HEK293 (cell line): ENCODE measurements at regions not wholly inside any gene's neighbourhood (a gene's known extent, or its start where the extent isn't known, plus 50 kb on each side); places are given as distances from the start of the nearest gene placed in this dataset.

ENCODE experiments used
- CTCF ChIA-PET: fragments of 350-600 bp; formaldehyde crosslinking; extraction: SDS; loops from one replicate; lab custom pipeline; 2021; ENCODE audit warnings: antibody characterized with exemption; lab: Yijun Ruan, JAX
- POLR2A ChIA-PET: fragments of 300-600 bp; formaldehyde crosslinking; extraction: SDS; loops from one replicate; lab custom pipeline; 2020; ENCODE audit warnings: antibody characterized with exemption, inconsistent platforms; lab: Yijun Ruan, JAX
- H3K27ac ChIP-seq: fragments of 200-500 bp; sonication (Bioruptor generic); 2 replicates; pipeline ENCODE4 v1.5.1; 2014; ENCODE audit warnings: low read depth, low read length, control low read depth, inconsistent platforms; ENCODE audit errors: extremely low read depth
- H3K36me3 ChIP-seq, 2 experiments: fragments of 200-500 bp in 1 of 2; sonication (Bioruptor generic) in 1 of 2; 1 replicate in 1 of 2; 2 replicates in 1 of 2; pipeline ENCODE4 v1.5.1; 2014 to 2017; ENCODE audit warnings: inconsistent platforms in 2 of 2, low read length in 2 of 2; ENCODE audit not compliant: control insufficient read depth in 2 of 2, insufficient read depth in 1 of 2
- H3K4me1 ChIP-seq: fragments of 200-500 bp; sonication (Bioruptor generic); 2 replicates; pipeline ENCODE4 v1.5.1; 2014; ENCODE audit warnings: mild to moderate bottlenecking, low read length, inconsistent platforms; ENCODE audit not compliant: control insufficient read depth, insufficient read depth
- H3K4me3 ChIP-seq: 2 replicates; pipeline ENCODE4 v1.5.1; 2011; ENCODE audit warnings: low read depth, mild to moderate bottlenecking, control low read depth, low read length, moderate library complexity
- H3K9me3 ChIP-seq: fragments of 200-500 bp; sonication (Bioruptor generic); 2 replicates; pipeline ENCODE4 v1.5.1; 2014; ENCODE audit warnings: low read depth, low read length, inconsistent platforms; ENCODE audit not compliant: control insufficient read depth, insufficient read depth
- TCF7L2 ChIP-seq: IDR thresholded peaks from 2 replicates; pipeline ENCODE4 v1.6.1; 2011; ENCODE audit warnings: low read depth, mild to moderate bottlenecking, inconsistent platforms, low read length, moderate library complexity, borderline replicate concordance
- ZNF221 ChIP-seq: fragments of 450-650 bp; formaldehyde crosslinking; IDR thresholded peaks from 2 replicates; pipeline ENCODE4 v1.5.1; 2017; ENCODE audit warnings: missing biosample characterization, missing genetic modification characterization, borderline replicate concordance
- ZNF311 ChIP-seq: fragments of 450-650 bp; formaldehyde crosslinking; IDR thresholded peaks from 2 replicates; pipeline ENCODE4 v1.5.1; 2017; ENCODE audit warnings: missing biosample characterization, missing genetic modification characterization, borderline replicate concordance
- ZNF324 ChIP-seq: fragments of 450-650 bp; formaldehyde crosslinking; IDR thresholded peaks from 2 replicates; pipeline ENCODE4 v1.5.1; 2016; ENCODE audit warnings: missing biosample characterization, missing genetic modification characterization
- ZNF362 ChIP-seq: fragments of 450-650 bp; formaldehyde crosslinking; IDR thresholded peaks from 2 replicates; pipeline ENCODE4 v1.5.1; 2016; ENCODE audit warnings: missing biosample characterization, missing genetic modification characterization
- ZNF449 ChIP-seq: fragments of 450-650 bp; formaldehyde crosslinking; IDR thresholded peaks from 2 replicates; pipeline ENCODE4 v1.5.1; 2017; ENCODE audit warnings: missing biosample characterization, mild to moderate bottlenecking, missing genetic modification characterization, moderate library complexity
- ZNF473 ChIP-seq: fragments of 450-650 bp; formaldehyde crosslinking; IDR thresholded peaks from 2 replicates; pipeline ENCODE4 v1.5.1; 2017; ENCODE audit warnings: missing biosample characterization, missing genetic modification characterization
- ZNF610 ChIP-seq: fragments of 450-650 bp; formaldehyde crosslinking; IDR thresholded peaks from 2 replicates; pipeline ENCODE4 v1.5.1; 2016; ENCODE audit warnings: missing biosample characterization, missing genetic modification characterization, borderline replicate concordance
- ZNF654 ChIP-seq: fragments of 450-650 bp; formaldehyde crosslinking; IDR thresholded peaks from 2 replicates; pipeline ENCODE4 v1.5.1; 2016; ENCODE audit warnings: low read depth, missing biosample characterization, missing genetic modification characterization
- ZNF707 ChIP-seq: fragments of 450-650 bp; formaldehyde crosslinking; IDR thresholded peaks from 2 replicates; pipeline ENCODE4 v1.5.1; 2016; ENCODE audit warnings: missing biosample characterization, missing genetic modification characterization
- TF ChIP-seq, protein P1 (sequence below): fragments of 450-650 bp; formaldehyde crosslinking; IDR thresholded peaks from 2 replicates; pipeline ENCODE4 v1.5.1; 2016; ENCODE audit warnings: missing biosample characterization, missing genetic modification characterization

- Histone ChIP-seq H3K36me3 (no peaks in the 10 kb centered on the region), H3K4me1 (no peaks in the 10 kb centered on the region), H3K27ac (no peak overlapping the region), H3K4me3 (no peak overlapping the region), H3K9me3 (peaks cover 6% of the 10 kb centered on the region)
- CTCF ChIA-PET = no interaction called here
- POLR2A ChIA-PET = no interaction called here
- TF ChIP-seq ZNF324 (tag by site-specific recombination) (no peak), ZNF473 (tag by site-specific recombination) (no peak), ZNF707 (tag by site-specific recombination) (no peak), ZNF362 (tag by site-specific recombination) (no peak), ZNF449 (no peak), ZNF221 (tag by site-specific recombination) (no peak), TCF7L2 (no peak), ZNF654 (tag by site-specific recombination) (no peak)
- TF ChIP-seq, protein P1, sequence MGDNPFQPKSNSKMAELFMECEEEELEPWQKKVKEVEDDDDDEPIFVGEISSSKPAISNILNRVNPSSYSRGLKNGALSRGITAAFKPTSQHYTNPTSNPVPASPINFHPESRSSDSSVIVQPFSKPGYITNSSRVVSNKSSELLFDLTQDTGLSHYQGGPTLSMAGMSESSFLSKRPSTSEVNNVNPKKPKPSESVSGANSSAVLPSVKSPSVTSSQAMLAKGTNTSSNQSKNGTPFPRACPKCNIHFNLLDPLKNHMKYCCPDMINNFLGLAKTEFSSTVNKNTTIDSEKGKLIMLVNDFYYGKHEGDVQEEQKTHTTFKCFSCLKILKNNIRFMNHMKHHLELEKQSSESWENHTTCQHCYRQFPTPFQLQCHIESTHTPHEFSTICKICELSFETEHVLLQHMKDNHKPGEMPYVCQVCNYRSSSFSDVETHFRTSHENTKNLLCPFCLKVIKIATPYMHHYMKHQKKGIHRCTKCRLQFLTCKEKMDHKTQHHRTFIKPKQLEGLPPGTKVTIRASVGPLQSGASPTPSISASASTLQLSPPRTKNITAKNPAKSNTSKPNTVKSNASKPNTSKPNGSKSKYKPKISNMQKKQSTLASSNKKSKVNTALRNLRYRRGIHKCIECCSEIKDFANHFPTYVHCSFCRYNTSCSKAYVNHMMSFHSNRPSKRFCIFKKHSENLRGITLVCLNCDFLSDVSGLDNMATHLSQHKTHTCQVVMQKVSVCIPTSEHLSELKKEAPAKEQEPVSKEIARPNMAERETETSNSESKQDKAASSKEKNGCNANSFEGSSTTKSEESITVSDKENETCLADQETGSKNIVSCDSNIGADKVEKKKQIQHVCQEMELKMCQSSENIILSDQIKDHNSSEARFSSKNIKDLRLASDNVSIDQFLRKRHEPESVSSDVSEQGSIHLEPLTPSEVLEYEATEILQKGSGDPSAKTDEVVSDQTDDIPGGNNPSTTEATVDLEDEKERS (tag by site-specific recombination) = no peak
- TF ChIP-seq, all 188 proteins: peak for 0
These were observed 665.8 kb upstream of the POU3F4 start for GRCh38 chrX:82842286-82842685.

- TF ChIP-seq ZNF610 (tag by site-specific recombination) (no peak), ZNF311 (no peak)
- no peak overlapping the region for H3K4me3 ChIP-seq
- ChIA-PET CTCF (interaction anchor here (0.6 kb wide), 1 partner anchor 1291 kb away, joined by 3 read pairs; no protein-coding TSS in a partner anchor), POLR2A (no interaction called here)
- H3K4me1 ChIP-seq = no peaks in the 10 kb centered on the region
- H3K9me3 ChIP-seq = no peaks in the 10 kb centered on the region; the same call in 1 of the 2 replicates
- H3K36me3 ChIP-seq = no peaks in the 10 kb centered on the region
- H3K27ac ChIP-seq = no peak overlapping the region
These were observed 660.0 kb upstream of the POU3F4 start for GRCh38 chrX:82848111-82848510.
